Esophagus squamous epithelium (tissue), 5 donors: ENCODE measurements at regions not wholly inside any gene's neighbourhood (a gene's known extent, or its start where the extent isn't known, plus 50 kb on each side); places are given as distances from the start of the nearest gene placed in this dataset.

Experiments
- DNase-seq: peaks from one replicate; lab custom pipeline; 2025; lab: John Stamatoyannopoulos, UW
- H3K27ac ChIP-seq, 4 donors: fragments of 200-600 bp; sonication (generic); one replicate each; pipeline ENCODE4 v1.5.1; 2016 to 2019; ENCODE audit warnings: mild to moderate bottlenecking in 1 of 4
- H3K27me3 ChIP-seq, 4 donors: fragments of 200-600 bp; sonication (generic); 1 replicate in 3 of 4; 2 replicates in 1 of 4; pipeline versions ENCODE4 v1.5.1 to v1.6.0; 2017 to 2021; ENCODE audit warnings: antibody characterized with exemption in 1 of 4
- H3K36me3 ChIP-seq, 3 donors: fragments of 200-600 bp; sonication (generic); one replicate each; pipeline ENCODE4 v1.5.1; 2016 to 2019
- H3K4me1 ChIP-seq, 3 donors: fragments of 200-600 bp; sonication (generic); one replicate each; pipeline ENCODE4 v1.5.1; 2017 to 2019
- H3K4me3 ChIP-seq, 4 donors: fragments of 200-600 bp; sonication (generic); 1 replicate in 3 of 4; 2 replicates in 1 of 4; pipeline ENCODE4 v1.5.1; 2016 to 2019; ENCODE audit warnings: mild to moderate bottlenecking in 2 of 4, moderate library complexity in 1 of 4
- H3K9me3 ChIP-seq, 3 donors: fragments of 200-600 bp; sonication (generic); one replicate each; pipeline ENCODE4 v1.5.1; 2016 to 2019
- CTCF ChIP-seq, 6 experiments: fragments of 450-650 bp in 4 of 6; fragments of 200-600 bp in 2 of 6; sonication (generic) in 2 of 6; IDR thresholded peaks; one replicate each; pipeline ENCODE4 v1.5.1; 2016 to 2019; ENCODE audit warnings: antibody characterized with exemption in 6 of 6, mild to moderate bottlenecking in 4 of 6, moderate library complexity in 4 of 6
- POLR2A ChIP-seq, 4 donors: fragments of 450-650 bp; IDR thresholded peaks; one replicate each; pipeline ENCODE4 v1.6.1; 2017; ENCODE audit warnings: antibody characterized with exemption in 4 of 4, mild to moderate bottlenecking in 4 of 4, moderate library complexity in 3 of 4
- WGBS, 2 donors: methylation state at CpG; one replicate each; pipeline ENCODE4 v1.1.5; 2018; 5-methylcytosine and 5-hydroxymethylcytosine counted together
- intact Hi-C: fragments of 100-400 bp; cut with DNase I; formaldehyde crosslinking; loops from one replicate; pipeline ENCODE4 v1.15.0; 2022
- donor health status: DM: yes; HTN: yes; CAD: no.

GRCh38 chr16:73692861-73693260 is 603.8 kb upstream of the PSMD7 start:
- H3K4me1 ChIP-seq, result no peaks in the 10 kb centered on the region
- no peak for TF ChIP-seq POLR2A (IDR thresholded peaks at IDR 0.05)
- TF ChIP-seq CTCF (IDR thresholded peaks at IDR 0.05), result no peak
- no peak overlapping the region for H3K27ac ChIP-seq
- no peaks in the 10 kb centered on the region for H3K27me3 ChIP-seq
- intact Hi-C loops, result no loop called here
- DNase-seq, result no peak
- WGBS, 2 donors, result 13 to 22% methylated on average over 3 of the region's 3 CpGs
- H3K4me3 ChIP-seq, result no peak overlapping the region
- H3K36me3 ChIP-seq, result no peaks in the 10 kb centered on the region
- no peaks in the 10 kb centered on the region for H3K9me3 ChIP-seq

GRCh38 chr16:73683804-73684203 is 612.8 kb upstream of the PSMD7 start:
- no peak overlapping the region for H3K27ac ChIP-seq
- no peaks in the 10 kb centered on the region for H3K9me3 ChIP-seq
- no peak for DNase-seq
- 66 to 87% methylated on average over 2 of the region's 2 CpGs for WGBS, 2 donors
- no peak for TF ChIP-seq POLR2A (IDR thresholded peaks at IDR 0.05)
- no peak for TF ChIP-seq CTCF (IDR thresholded peaks at IDR 0.05)
- intact Hi-C loops, result no loop called here
- H3K36me3 ChIP-seq, result no peaks in the 10 kb centered on the region
- H3K4me3 ChIP-seq, result no peak overlapping the region
- H3K27me3 ChIP-seq, result no peaks in the 10 kb centered on the region
- no peaks in the 10 kb centered on the region for H3K4me1 ChIP-seq

- H3K4me3 ChIP-seq, result no peak overlapping the region
- WGBS, 2 donors, result 49 to 58% methylated on average over 3 of the region's 3 CpGs
- H3K27ac ChIP-seq, result no peak overlapping the region
- no peaks in the 10 kb centered on the region for H3K4me1 ChIP-seq
- no peaks in the 10 kb centered on the region for H3K36me3 ChIP-seq
- H3K9me3 ChIP-seq, result no peaks in the 10 kb centered on the region
- intact Hi-C loops, result no loop called here
- peaks cover 0 to 4% (median 0%) of the 10 kb centered on the region in 4 donors for H3K27me3 ChIP-seq
- no peak for TF ChIP-seq CTCF (IDR thresholded peaks at IDR 0.05)
- TF ChIP-seq POLR2A (IDR thresholded peaks at IDR 0.05), result no peak
- no peak for DNase-seq
Measured at GRCh38 chr16:73672135-73672534, 624.2 kb upstream of the ZFHX3 start.

GRCh38 chr16:73670836-73671820 is 623.2 kb upstream of the ZFHX3 start:
- H3K36me3 ChIP-seq, result no peaks in the 10 kb centered on the region
- H3K4me3 ChIP-seq, result no peak overlapping the region
- no peak for DNase-seq
- 30 to 42% methylated on average over 11 of the region's 11 CpGs for WGBS, 2 donors
- no peaks in the 10 kb centered on the region for H3K9me3 ChIP-seq
- H3K4me1 ChIP-seq, result no peaks in the 10 kb centered on the region
- peaks cover 0 to 4% (median 0%) of the 10 kb centered on the region in 4 donors for H3K27me3 ChIP-seq
- no peak overlapping the region for H3K27ac ChIP-seq
- TF ChIP-seq CTCF (IDR thresholded peaks at IDR 0.05), result no peak
- TF ChIP-seq POLR2A (IDR thresholded peaks at IDR 0.05), result no peak
- intact Hi-C loops, result no loop called here

- TF ChIP-seq POLR2A (IDR thresholded peaks at IDR 0.05) (no peak), CTCF (IDR thresholded peaks at IDR 0.05) (no peak)
- Histone ChIP-seq H3K27me3 (peaks cover 0 to 4% (median 0%) of the 10 kb centered on the region in 4 donors), H3K9me3 (no peaks in the 10 kb centered on the region), H3K4me3 (no peak overlapping the region), H3K4me1 (no peaks in the 10 kb centered on the region), H3K36me3 (no peaks in the 10 kb centered on the region), H3K27ac (no peak overlapping the region)
- 36 to 48% methylated on average over 4 of the region's 4 CpGs for WGBS, 2 donors
- intact Hi-C loops, result no loop called here
- no peak for DNase-seq
Measured at GRCh38 chr16:73669535-73670274, 621.8 kb upstream of the ZFHX3 start.
